CD4-positive, alpha-beta T cell treated with Interleukin-12 subunit alpha and Interleukin-12 subunit beta, for 1 hour (primary cell): ENCODE measurements at regions not wholly inside any gene's neighbourhood (a gene's known extent, or its start where the extent isn't known, plus 50 kb on each side); places are given as distances from the start of the nearest gene placed in this dataset.
A peak's percentile ranks its signal among the peaks of the same experiment; 100 is the strongest.

Experiments
- DNase-seq: peaks from one replicate; pipeline ENCODE4 v3.0.0-alpha.2; 2020

GRCh38 chr14:88064841-88065240 is 59.9 kb downstream of the GPR65 start:
- no peak for DNase-seq

GRCh38 chr14:88069677-88070076 is 64.7 kb downstream of the GPR65 start:
- no peak for DNase-seq

- no peak for DNase-seq
Observed at GRCh38 chr14:88075269-88075981, 70.5 kb downstream of the GPR65 start.

- no peak for DNase-seq
Observed at GRCh38 chr14:88078525-88078924, 73.6 kb downstream of the GPR65 start.

- DNase-seq, result no peak
Observed at GRCh38 chr14:88079624-88080023, 74.7 kb downstream of the GPR65 start.

- DNase-seq, result no peak
Observed at GRCh38 chr14:88085736-88086135, 80.8 kb downstream of the GPR65 start.

GRCh38 chr14:88089445-88089844 is 84.5 kb downstream of the GPR65 start:
- no peak for DNase-seq

- no peak for DNase-seq
Observed at GRCh38 chr14:88092529-88092928, 87.6 kb downstream of the GPR65 start.

- no peak for DNase-seq
Observed at GRCh38 chr14:88095791-88096190, 90.9 kb downstream of the GPR65 start.

- DNase-seq, result no peak
Observed at GRCh38 chr14:88098163-88098562, 93.2 kb downstream of the GPR65 start.

GRCh38 chr14:88104710-88105109 is 99.8 kb downstream of the GPR65 start:
- no peak for DNase-seq

GRCh38 chr14:88106377-88106776 is 101.4 kb downstream of the GPR65 start:
- no peak for DNase-seq

- DNase-seq, result peak; percentile 9
Observed at GRCh38 chr14:88127669-88128068, 122.7 kb downstream of the GPR65 start.

GRCh38 chr14:88128816-88129215 is 123.9 kb downstream of the GPR65 start:
- no peak for DNase-seq

GRCh38 chr14:88129306-88130056 is 124.5 kb downstream of the GPR65 start:
- peak; percentile 2 for DNase-seq

GRCh38 chr14:88130057-88130432 is 125.1 kb downstream of the GPR65 start:
- no peak for DNase-seq
